Thyroid gland (tissue), 4 donors: ENCODE measurements at regions not wholly inside any gene's neighbourhood (a gene's known extent, or its start where the extent isn't known, plus 50 kb on each side); places are given as distances from the start of the nearest gene placed in this dataset.

Source experiments
- CTCF ChIP-seq, 6 experiments: fragments of 200-600 bp in 3 of 6; fragments of 450-650 bp in 3 of 6; sonication (generic) in 3 of 6; IDR thresholded peaks; one replicate each; pipeline ENCODE4 v1.5.1; 2016 to 2019; ENCODE audit warnings: antibody characterized with exemption in 6 of 6, mild to moderate bottlenecking in 2 of 6, inconsistent platforms in 1 of 6, moderate library complexity in 1 of 6
- POLR2A ChIP-seq, 2 donors: fragments of 450-650 bp; IDR thresholded peaks; one replicate each; pipeline ENCODE4 v1.6.1; 2017; ENCODE audit warnings: antibody characterized with exemption in 2 of 2, mild to moderate bottlenecking in 2 of 2, moderate library complexity in 1 of 2

DNA sequence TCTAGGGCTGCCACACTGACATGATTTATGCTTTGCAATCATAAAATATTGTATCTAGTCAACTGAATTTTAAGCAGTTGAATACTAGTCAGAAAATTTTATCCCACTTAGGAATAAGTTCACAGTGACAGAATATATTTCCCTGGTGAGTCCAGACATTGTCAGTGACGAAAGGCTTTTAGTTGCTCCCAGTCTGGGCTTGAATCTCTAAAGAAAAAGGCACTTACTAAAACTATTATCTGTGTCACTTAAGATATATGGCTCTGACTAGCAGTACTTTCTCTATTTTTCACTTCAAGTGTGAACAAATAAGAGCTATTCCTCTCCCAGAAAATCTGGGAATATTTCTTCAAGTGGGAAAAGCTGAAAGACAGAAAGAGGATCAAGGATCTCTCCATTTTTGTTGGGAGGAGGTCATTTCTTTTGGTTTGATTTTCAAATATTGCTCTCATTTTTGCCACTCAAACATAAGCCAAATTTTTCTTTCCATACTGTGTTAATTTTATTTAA lies 1262.3 kb upstream of the USP15 start:
- TF ChIP-seq CTCF (IDR thresholded peaks at IDR 0.05) (no peak), POLR2A (IDR thresholded peaks at IDR 0.05) (no peak)
